22Rv1 (cell line): ENCODE measurements at regions not wholly inside any gene's neighbourhood (a gene's known extent, or its start where the extent isn't known, plus 50 kb on each side); places are given as distances from the start of the nearest gene placed in this dataset.

ENCODE experiments used
- CTCF ChIP-seq: fragments of 450-650 bp; IDR thresholded peaks from 2 replicates; pipeline ENCODE4 v1.5.1; 2017; ENCODE audit warnings: mild to moderate bottlenecking
- ZFX ChIP-seq: fragments of 450-650 bp; IDR thresholded peaks from 2 replicates; pipeline ENCODE4 v1.6.1; 2017; ENCODE audit warnings: antibody characterized with exemption, borderline replicate concordance

- no peak for TF ChIP-seq CTCF
- no peak for TF ChIP-seq ZFX
Measured at GRCh38 chr10:44682507-44682906, 228.6 kb upstream of the TMEM72 start.
